Loucy (cell line): ENCODE measurements at regions not wholly inside any gene's neighbourhood (a gene's known extent, or its start where the extent isn't known, plus 50 kb on each side); places are given as distances from the start of the nearest gene placed in this dataset.

Source experiments
- CTCF ChIP-seq: fragments of 200-600 bp; sonication (generic); conservative IDR thresholded peaks from 2 replicates; pipeline ENCODE4 v1.5.1; 2014; ENCODE audit warnings: mild to moderate bottlenecking, antibody characterized with exemption, low read length
- EZH2phosphoT487 ChIP-seq: fragments of 200-600 bp; IDR thresholded peaks from 2 replicates; pipeline ENCODE4 v1.6.1; 2018; ENCODE audit warnings: antibody characterized with exemption, mild to moderate bottlenecking, moderate library complexity, borderline replicate concordance

DNA sequence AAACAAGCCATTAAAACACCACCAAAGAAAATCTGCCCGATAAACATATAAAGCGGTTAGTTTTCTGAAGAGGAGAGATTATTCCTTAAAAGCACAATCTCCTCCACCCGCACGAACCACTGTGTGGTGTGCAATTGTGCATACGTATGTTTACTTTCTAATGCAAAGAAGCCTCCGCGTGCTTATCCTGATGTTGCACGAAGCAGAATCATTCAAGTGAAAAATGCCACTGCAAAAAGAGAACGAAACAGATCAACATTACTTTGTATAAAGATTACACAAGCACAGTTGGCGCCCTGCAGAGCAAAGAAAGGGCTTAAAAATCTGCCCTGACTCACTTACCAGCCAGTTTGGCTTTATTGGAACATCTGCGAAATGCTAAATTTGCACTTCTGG, 166.8 kb downstream of the ZNF281 start:
- TF ChIP-seq CTCF (no peak), EZH2phosphoT487 (no peak)
